Myocyte (in vitro differentiated cells): ENCODE measurements at regions not wholly inside any gene's neighbourhood (a gene's known extent, or its start where the extent isn't known, plus 50 kb on each side); places are given as distances from the start of the nearest gene placed in this dataset.
"Not testable (repeated sequence)": the region's sequence is repeated elsewhere in the genome, so short reads cannot be mapped to it uniquely, and the experiment has no call there.

Source experiments
- DNase-seq: peaks from one replicate; pipeline ENCODE4 v3.0.0-alpha.2; 2012; ENCODE audit warnings: low read depth

GRCh38 chr20:61056627-61057442, 195.2 kb upstream of the CDH4 start:
- no peak for DNase-seq

- DNase-seq = no peak
These were observed 194.5 kb upstream of the CDH4 start for GRCh38 chr20:61057443-61058121.

- no peak for DNase-seq
These were observed 190.1 kb upstream of the CDH4 start for GRCh38 chr20:61061981-61062380.

GRCh38 chr20:61065853-61066252, 186.2 kb upstream of the CDH4 start:
- no peak for DNase-seq

- DNase-seq = no peak
These were observed 185.5 kb upstream of the CDH4 start for GRCh38 chr20:61066526-61066925.

- DNase-seq = no peak
These were observed 184.8 kb upstream of the CDH4 start for GRCh38 chr20:61067221-61067620.

- no peak for DNase-seq
These were observed 179.7 kb upstream of the CDH4 start for GRCh38 chr20:61072398-61072797.

GRCh38 chr20:61073376-61073775, 178.7 kb upstream of the CDH4 start:
- no peak for DNase-seq

GRCh38 chr20:61082720-61083119, 169.3 kb upstream of the CDH4 start:
- no peak for DNase-seq

GRCh38 chr20:61083431-61083830, 168.6 kb upstream of the CDH4 start:
- DNase-seq = no peak

GRCh38 chr20:61086031-61086430, 166.0 kb upstream of the CDH4 start:
- no peak for DNase-seq

- DNase-seq = no peak
These were observed 161.5 kb upstream of the CDH4 start for GRCh38 chr20:61090541-61090940.

GRCh38 chr20:61092251-61092650, 159.8 kb upstream of the CDH4 start:
- DNase-seq = no peak

- no peak for DNase-seq
These were observed 157.5 kb upstream of the CDH4 start for GRCh38 chr20:61094581-61094980.

GRCh38 chr20:61096463-61096862, 155.6 kb upstream of the CDH4 start:
- DNase-seq = no peak

GRCh38 chr20:61099806-61100205, 152.3 kb upstream of the CDH4 start:
- DNase-seq = no peak

GRCh38 chr20:61100489-61100888, 151.6 kb upstream of the CDH4 start:
- no peak for DNase-seq

- DNase-seq = not testable (repeated sequence)
These were observed 150.7 kb upstream of the CDH4 start for GRCh38 chr20:61101321-61101720.

- DNase-seq = no peak
These were observed 147.8 kb upstream of the CDH4 start for GRCh38 chr20:61104232-61104631.

- no peak for DNase-seq
These were observed 146.7 kb upstream of the CDH4 start for GRCh38 chr20:61105395-61105794.

- no peak for DNase-seq
These were observed 145.6 kb upstream of the CDH4 start for GRCh38 chr20:61106438-61106837.

GRCh38 chr20:61109221-61109805, 142.7 kb upstream of the CDH4 start:
- no peak for DNase-seq

GRCh38 chr20:61112515-61112914, 139.5 kb upstream of the CDH4 start:
- no peak for DNase-seq
